Astrocyte (in vitro differentiated cells and primary cell): ENCODE measurements at regions not wholly inside any gene's neighbourhood (a gene's known extent, or its start where the extent isn't known, plus 50 kb on each side); places are given as distances from the start of the nearest gene placed in this dataset.

Experiments used
- EZH2 ChIP-seq: IDR thresholded peaks from 2 replicates; pipeline ENCODE4 v1.6.1; 2012; ENCODE audit warnings: mild to moderate bottlenecking, low read length, inconsistent platforms; ENCODE audit not compliant: insufficient read depth
- TF ChIP-seq, protein P1 (sequence below): IDR thresholded peaks from 2 replicates; pipeline ENCODE4 v1.5.1; 2011; ENCODE audit warnings: low read depth, mild to moderate bottlenecking, inconsistent platforms, low read length, moderate library complexity; ENCODE audit not compliant: insufficient read depth

DNA sequence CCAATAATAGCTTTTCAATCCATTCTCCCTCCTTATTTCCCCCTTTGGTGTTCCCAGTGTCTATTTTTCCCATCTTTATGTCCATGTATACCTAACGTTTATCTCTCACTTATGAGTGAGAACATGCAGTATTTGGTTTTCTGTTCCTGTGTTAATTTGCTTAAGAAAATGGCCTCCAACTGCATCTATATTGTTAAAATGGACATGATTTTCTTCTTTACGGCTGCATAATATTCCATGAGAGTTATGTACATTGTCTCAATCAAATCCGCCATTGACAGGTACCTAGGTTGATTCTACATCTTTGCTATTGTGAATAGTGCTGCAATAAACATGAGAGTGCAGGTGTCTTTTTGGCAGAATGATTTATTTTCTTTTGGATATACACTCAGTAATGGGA, 126.7 kb downstream of the CTH start:
- TF ChIP-seq, protein P1, sequence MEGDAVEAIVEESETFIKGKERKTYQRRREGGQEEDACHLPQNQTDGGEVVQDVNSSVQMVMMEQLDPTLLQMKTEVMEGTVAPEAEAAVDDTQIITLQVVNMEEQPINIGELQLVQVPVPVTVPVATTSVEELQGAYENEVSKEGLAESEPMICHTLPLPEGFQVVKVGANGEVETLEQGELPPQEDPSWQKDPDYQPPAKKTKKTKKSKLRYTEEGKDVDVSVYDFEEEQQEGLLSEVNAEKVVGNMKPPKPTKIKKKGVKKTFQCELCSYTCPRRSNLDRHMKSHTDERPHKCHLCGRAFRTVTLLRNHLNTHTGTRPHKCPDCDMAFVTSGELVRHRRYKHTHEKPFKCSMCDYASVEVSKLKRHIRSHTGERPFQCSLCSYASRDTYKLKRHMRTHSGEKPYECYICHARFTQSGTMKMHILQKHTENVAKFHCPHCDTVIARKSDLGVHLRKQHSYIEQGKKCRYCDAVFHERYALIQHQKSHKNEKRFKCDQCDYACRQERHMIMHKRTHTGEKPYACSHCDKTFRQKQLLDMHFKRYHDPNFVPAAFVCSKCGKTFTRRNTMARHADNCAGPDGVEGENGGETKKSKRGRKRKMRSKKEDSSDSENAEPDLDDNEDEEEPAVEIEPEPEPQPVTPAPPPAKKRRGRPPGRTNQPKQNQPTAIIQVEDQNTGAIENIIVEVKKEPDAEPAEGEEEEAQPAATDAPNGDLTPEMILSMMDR = no peak
- TF ChIP-seq EZH2 = no peak
